Bone marrow (tissue), 2 donors: ENCODE measurements at regions not wholly inside any gene's neighbourhood (a gene's known extent, or its start where the extent isn't known, plus 50 kb on each side); places are given as distances from the start of the nearest gene placed in this dataset.
"Not testable (repeated sequence)": the region's sequence is repeated elsewhere in the genome, so short reads cannot be mapped to it uniquely, and the experiment has no call there.

ENCODE experiments used
- DNase-seq, 2 donors: peaks; one replicate each; lab custom pipeline; 2025; lab: John Stamatoyannopoulos, UW

DNA sequence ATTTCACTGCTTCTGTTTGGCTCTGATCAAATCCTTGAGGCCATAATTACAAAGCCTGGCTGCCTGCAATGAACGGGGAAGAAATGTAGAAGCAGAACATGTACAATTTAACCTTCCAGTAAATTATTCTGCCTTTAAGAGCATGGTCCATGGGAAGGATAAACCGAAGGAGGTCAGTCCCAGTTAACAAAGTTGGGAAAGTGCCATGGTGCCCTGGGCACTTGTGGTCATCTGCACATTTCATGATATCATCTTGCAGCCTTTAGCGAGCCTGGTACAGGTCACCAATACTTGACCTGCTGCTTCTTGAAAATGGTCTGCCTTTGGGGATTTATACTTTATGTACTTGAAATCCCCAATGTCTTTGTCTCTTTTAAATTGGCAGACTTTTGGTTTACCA is 175.9 kb upstream of the KITLG start:
- no peak for DNase-seq

DNA sequence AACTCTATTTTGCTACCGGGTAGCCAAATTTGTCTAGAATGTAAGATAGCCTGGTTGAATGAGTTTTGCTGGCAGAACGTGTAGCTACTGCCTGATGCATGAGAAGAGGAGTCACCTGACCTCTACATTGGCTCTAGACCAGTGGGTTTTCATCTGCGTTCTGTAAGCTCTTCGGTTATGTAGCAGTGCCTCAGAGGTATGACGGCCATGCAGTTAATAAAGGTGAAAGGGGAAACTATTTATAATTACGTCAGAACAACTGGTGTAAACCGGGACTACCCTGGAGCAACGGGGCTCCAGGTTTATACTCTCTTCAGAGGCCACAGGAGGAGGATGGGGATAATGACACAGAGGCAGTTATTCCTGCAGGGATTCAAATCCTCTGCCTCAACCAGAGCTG is 173.4 kb upstream of the KITLG start:
- no peak for DNase-seq

DNA sequence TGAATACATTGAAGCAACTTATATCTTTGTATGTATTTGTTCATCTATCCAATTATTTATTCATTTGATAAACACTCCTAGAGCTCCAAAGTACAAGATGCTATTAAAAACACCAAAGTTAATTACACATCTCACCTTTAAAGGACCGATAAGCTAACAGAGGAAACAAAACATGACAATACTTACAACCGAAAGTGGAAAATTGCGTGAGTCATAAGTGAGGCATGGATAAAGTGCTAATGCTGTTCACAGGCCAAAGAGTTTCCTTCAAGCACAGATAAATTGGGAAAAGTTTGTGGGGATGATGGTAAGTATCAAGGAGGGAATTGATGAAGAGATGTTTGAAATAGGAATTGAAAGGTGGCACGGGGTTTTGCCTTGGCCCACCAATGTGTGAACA is 172.8 kb upstream of the KITLG start:
- no peak for DNase-seq

DNA sequence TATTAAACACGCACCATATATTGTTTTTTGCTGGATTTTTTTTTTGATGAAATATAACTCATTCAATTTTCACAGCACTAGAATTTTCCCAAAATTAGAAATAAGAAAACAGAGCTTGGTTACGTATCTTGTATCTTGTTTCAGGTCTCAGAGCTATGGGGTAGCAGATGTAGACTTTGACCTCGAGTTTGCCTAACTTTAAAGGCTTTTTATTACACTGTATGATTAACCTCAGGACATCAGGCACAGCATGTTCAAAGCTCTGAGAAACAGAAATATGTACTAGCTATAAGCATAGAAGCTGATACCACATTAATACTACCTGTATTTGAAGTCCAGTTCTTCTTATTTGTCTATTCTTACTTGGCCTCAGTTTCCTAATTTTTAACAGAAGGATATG is 171.9 kb upstream of the KITLG start:
- DNase-seq, result no peak

DNA sequence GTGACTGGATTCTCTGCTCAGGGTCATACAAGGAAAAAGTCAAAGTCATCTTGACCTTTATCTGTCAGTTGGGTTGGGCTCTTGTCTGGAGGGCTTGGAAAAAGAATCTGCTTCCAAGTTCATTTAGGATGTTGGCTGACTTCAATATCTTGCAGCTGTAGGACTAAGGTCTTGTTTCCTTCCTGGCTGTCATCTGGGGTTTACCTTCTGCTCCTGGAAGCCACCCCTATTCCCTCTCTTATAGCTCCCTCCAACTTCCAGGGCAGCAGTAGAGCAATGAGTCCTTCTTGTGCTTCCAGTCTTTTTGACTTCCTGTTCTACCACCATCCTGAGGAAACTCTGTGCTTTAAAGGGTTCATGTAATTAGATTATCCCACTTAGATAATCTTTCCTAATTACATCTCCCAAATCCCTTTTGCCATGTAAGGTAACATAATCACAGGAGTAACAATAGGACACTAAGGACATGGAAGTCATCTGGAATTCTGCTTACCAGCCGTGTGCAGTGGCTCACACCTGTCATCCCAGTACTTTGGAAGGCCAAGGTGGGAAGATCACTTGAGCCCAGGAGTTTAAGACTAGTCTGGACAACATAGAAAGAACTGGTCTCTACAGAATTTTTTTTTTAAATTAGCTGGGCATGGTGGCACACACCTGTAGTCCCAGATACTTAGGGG is 170.7 kb upstream of the KITLG start:
- DNase-seq, result no peak

DNA sequence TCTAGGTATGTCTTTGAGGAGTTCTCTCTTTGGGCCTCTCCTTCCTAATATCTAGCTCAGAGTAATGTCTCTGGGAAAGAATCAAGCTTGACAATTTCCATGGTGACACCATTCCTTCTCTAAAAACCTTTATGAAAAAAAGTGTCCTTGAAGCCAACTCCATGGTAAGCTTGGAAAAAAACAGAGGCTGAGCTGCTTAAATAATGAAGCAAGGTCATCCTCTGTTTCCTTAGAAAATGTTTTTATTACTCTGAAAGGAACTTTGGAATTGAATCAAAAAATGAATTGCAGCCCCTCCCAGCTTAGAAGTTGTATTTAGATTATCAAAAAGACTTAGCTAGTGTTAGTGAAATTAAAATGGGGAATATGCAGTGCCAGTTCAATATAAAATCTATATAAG is 166.1 kb upstream of the KITLG start:
- no peak for DNase-seq

DNA sequence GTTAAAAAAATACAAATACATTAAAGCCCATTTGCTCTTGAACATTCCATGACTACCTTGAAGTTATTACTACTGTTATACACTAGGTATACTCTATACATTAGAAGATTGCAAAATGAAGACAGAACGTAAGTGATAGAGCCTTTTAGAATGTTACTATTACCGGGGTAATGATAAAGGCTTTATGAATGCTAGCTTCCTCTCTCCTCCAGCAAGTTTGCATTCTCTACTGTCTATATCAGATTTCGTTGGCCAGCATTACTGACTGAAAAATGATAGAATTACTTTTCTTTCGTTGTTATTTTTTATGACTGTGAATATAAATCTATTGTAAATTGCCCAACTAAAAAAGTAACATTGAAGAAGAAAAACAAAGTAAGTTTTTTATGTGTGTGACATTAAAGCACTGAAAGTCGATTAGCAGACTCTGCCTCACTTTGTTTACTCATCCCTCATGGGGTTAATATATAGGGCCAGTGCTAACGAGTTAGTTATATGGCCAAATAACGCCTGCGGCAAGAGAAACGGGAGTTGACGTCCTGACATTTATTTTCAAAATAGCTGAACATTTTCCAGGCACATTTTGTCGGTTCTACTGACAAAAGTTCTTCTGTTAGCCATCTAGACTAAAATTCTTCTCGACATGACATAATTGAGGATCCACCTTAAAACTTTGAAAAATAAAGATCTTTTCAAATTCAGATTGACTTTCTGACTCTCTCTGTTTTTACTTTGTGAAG is 163.8 kb upstream of the KITLG start:
- DNase-seq, result no peak

DNA sequence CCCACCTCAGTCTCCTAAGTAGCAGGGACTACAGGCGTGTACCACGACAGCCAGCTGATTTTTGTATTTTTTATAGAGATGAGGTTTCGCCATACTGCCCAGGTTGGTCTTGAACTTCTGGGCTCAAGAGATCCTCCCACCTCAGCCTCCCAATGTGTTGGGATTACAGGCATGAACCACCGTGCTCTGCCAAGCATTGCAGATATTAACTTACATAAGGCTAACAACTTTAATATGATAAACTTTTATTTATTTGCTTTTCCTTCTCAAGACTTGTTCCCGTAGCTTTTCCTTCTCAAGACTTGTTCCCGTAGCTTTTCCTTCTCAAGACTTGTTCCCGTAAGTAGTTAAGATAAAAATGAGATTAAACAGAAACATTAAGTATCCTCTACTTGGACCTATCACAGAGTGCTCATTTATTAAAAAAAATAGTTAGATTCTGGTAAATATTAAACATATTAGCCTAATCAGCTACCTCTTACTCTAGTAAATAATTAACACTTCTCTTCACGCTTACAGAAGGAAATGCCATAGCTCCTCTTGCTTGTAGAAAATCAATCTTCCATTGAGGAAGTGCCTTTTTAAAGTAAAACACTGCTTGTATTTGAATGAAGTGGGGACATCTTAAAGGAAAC is 157.7 kb upstream of the KITLG start:
- no peak for DNase-seq

DNA sequence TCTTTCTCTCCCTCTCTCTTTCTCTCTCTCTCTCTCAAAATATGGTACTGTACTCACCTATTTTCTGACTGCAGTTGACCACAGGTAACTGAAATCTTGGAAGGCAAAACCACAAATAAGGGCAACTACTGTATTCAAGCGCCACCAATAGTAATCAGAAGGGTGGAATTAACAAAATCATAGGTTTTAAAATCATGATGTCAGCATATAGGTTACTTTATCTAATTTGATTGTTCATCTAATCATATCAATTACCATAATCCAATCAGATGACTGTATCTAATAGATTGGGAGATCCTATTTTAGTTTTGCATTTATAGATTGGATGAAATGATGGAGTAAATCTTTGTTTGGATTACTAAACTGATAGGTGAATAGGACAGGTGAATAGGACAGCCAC is 155.8 kb upstream of the KITLG start:
- no peak for DNase-seq

DNA sequence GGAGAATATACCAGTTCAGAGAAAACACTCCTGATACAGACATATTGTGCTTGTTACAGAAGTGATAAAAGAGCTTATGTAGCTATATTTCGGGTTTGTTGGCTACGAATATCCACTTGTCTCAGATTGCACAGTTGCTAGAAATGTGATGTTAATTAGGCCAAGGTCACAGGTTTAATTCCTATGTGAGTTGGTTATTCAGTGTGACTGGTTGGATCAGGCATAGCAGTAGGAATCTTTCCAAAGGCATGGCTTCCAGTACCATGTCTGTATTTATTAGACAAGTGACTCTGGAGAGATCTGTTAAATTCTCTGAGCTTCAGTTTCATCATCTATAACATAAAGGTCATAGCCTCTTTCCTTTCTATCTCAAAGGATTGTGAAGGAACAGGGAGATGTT is 152.7 kb upstream of the KITLG start:
- no peak for DNase-seq

DNA sequence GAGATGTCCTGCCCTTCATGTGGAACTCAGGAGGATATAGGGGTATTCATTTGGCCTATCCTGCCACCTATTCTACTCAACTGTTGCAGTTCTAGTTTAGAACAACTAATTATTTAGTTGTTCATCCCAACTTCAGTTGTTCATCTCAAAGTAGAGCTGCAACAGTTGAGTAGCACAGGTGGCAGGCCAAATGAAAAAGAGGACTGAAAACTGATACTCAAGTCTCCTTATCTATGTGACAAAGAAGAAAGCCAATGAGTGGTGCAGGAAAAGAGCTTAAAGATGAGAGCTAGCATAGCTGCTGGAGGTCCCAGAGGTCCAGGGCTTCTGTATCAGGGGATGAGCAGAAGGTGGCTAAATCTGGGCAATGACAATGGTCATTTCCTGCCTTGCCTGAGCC is 148.9 kb upstream of the KITLG start:
- DNase-seq, result no peak

DNA sequence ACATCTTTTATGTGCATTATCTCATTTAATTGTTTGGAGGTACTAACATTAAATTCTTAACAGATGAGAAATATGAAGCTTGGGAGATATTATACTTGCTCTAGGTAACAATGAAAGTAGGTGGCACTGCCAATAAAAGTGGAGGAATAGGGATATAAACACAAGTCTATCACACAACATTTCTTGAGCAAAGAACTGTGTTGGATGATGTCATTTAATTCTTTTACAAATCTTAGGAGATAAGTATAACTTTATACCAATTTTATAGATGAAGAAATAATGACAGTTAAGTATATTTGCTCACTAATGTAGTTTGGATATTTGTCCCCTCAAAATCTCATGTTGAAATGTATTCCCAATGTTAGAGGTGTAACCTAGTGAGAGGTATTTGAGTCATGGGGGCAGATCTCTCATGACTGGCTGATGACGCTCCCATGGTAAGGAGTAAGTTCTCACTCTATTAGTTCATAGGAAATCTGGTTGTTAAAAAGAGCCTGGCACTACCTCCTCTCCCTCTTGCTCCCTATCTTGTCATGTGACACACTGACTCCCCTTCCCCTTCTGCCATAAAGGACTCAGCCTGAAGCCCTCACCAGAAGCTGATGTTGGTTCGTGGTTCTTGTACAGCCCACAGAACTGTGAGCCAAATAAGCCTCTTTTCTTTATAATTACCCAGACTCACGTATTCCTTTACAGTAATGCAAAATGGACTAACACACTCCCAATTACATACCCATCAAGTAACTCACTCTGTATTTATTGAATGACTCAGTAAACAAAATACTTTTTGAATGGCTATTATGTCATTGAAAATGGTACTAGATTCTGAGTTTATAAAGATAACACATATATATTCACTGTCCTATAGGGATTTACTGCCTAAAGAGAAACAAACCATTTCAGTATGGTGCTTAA is 146.8 kb upstream of the KITLG start:
- DNase-seq, result no peak

DNA sequence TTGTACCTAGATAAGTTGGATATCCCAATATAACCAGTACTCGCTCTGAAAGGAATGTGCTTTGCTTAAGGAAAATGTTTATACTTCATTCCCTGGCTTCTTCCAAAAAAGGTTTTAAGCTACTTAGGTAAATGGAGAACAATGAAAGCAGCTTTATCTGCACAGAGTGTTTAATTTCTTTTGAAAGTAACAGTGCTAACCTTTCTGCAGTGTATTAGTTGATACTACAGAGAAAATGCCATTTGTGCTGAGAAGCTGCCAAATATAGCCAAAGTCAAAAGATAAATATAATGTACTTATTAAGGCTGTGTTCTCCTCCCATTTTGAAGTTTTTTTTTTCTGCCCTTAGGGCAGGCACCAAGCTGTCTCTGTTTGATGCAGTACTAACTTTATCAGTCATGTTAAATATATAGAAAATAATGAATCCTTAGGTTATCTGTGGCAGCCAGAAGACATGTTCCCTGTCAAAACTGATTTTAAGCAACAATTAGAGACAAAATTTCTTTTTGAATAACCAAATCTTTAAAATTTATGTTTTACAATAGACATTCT is 145.4 kb upstream of the KITLG start:
- DNase-seq, result no peak

DNA sequence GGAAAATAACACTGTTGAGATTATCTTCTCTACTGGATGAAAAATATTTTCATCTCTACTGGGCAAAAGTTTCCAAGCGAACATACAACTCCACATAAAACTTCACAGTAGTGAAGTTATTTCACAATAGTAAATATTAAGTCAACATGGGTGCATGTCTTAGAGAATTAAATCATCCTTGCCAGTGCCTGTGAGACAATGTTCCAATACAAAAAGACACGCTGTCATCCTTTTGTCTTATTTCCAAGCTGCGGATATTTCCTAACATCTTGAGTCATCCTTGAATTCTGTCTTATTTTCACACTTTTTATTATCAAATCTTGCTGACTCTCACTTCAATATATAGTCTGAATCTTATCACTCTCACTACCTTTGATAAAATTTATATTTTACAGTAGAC is 142.9 kb upstream of the KITLG start:
- DNase-seq, result no peak

DNA sequence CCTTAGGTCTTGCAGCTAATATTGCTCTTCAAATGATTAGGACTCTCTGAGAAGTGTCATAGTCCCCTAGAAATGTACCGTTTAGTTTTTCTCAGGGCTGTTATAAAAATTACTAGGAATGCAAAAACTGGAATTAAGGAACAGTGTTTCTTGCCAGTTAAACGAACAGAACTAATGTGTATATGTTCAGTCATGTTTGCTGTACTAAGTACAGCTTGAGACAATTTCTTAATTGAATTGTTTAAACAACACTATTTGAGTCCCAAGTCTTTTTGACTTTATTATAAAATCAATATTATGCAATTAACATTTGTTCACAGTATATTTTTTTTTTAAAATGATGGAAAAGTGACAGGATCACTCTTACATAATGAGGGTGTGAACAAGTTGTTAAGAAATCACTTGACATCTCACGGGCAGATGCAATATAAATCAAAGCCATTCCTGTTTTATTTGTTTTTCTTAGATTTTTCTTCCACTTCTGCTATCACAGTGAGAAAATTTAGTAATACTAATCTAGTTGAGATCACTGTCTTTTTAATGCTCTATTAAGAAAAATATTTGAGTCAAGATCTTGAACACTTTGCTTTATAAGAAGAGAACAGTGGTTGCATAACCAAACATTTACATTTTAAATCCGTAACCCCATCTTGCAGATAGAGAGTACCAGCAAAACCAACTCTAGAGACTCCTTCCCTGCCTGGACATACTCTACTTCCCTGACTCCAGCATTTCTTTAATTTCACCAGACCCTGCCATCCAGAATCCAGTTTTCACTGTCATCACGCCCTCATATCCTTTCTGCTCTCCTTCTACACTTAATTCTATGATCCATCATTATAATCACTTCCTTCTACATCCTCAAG is 140.7 kb upstream of the KITLG start:
- no peak for DNase-seq

DNA sequence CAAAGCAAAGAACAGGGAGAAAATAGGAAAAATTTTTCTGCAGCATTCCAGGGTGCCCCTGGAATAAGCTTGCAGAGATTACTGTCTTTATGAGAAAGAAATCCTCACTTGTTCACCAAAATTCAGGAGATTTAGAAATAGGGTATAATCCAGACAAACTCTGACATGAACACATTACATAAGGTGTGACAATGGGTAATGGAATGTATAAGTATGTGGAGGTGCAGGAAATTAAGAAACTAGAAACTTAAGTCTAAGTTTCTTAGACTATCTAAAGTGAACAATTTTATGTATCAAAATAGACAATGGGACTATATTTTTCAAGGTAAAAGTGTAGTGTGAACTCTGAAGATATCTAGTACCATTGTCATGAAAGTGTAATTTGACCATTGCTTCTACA is 140.0 kb upstream of the KITLG start:
- DNase-seq, result no peak

DNA sequence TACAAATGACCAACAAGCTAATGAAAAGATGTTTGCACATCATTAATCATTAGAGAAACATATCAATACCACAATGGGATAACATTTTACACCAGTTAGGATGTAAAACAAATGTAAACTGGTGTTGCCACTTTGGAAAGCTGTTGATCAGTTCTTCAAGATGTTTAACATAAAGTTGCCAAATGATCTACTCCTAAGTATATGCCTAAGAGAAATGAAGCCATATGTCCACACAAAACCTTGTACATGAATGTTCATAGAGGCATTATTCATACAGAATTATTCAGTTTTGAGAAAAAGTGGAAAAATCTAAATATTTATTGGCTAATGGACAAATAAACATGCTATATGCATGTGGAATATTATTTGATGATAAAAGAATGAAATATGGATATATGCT is 136.9 kb upstream of the KITLG start:
- no peak for DNase-seq

DNA sequence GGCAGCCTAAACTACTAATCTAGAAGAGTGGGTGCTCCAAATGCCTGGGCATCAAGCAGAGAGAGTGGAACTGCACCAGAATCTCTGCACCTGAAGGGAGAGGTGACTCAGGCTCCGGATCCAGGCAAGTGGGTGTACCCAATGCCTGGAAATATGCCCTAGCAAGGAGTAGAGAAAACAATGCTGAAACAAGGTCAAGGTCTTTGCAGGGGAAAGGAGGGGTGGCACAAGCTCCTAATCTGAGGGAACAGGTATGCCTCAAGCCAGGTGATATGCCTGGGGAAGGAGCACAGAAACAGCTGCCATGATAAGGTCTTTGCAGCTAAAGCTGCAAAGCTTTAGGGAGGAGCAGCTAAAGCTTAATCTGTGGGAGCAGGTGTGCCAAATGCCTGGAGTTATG is 136.0 kb upstream of the KITLG start:
- no peak for DNase-seq

DNA sequence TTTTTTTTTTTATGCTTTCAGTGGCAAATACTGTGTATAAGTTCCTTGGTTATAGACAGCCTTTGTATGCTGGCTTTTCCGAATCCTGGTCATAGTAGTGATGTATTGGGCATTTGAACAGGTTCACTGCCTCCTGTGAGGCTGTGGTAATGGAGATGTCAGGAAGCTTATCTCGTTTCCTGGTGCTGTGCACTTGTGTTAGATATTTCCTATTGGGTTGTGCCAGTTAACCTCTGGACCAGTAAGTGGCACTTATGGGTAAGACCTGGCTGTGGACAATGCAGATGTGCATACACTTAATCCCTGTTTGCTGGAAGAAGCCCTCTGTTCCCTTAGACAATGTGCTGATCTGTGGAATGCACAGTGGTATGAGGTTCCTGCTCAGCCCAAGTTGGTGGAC is 135.4 kb upstream of the KITLG start:
- DNase-seq, result no peak

DNA sequence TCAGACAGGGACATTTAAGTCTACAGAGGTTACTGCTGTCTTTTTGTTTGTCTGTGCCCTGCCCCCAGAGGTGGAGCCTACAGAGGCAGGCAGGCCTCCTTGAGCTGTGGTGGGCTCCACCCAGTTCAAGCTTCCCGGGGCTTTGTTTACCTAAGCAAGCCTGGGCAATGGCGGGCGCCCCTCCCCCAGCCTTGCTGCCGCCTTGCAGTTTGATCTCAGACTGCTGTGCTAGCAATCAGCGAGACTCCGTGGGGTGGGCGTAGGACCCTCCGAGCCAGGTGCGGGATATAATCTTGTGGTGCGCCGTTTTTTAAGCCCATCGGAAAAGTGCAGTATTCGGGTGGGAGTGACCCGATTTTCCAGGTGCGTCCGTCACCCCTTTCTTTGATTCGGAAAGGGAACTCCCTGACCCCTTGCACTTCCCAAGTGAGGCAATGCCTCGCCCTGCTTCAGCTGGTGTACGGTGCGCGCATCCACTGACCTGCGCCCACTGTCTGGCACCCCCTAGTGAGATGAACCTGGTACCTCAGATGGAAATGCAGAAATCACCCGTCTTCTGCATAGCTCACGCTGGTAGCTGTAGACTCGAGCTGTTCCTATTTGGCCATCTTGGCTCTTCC is 134.1 kb upstream of the KITLG start:
- not testable (repeated sequence) for DNase-seq

DNA sequence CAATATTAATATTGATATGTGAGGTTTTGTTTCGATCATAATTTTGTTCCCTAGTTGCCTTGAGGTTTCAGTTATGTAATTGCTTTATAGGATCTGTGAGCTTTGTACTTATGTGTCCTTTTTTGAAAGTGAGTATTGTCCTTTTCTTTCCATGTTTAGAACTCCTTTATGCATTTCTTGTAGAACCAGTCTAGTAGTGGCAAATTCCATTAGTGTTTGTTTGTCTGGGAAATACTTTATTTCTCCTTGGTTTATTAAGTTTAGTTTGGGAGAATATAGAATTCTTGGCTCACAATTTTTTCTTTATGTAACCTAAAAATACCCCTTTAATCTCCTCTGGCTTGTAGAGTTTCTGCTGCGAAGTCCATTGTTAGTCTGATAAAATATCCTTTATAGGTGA is 127.5 kb upstream of the KITLG start:
- DNase-seq, result no peak
